Right lobe of liver (tissue), 6 donors: ENCODE measurements at regions not wholly inside any gene's neighbourhood (a gene's known extent, or its start where the extent isn't known, plus 50 kb on each side); places are given as distances from the start of the nearest gene placed in this dataset.

Experiments
- ATAC-seq, 4 donors: fragments of 200-7000 bp; cut with Tn5 transposase; one replicate each; pipeline ENCODE4 v1.9.1; 2020; ENCODE audit warnings: mild to moderate bottlenecking in 4 of 4, moderate library complexity in 4 of 4
- DNase-seq, 3 donors: peaks; one replicate each; pipeline ENCODE4 v3.0.0-alpha.2; 2020
- H3K27ac ChIP-seq, 3 donors: fragments of 200-600 bp; one replicate each; pipeline ENCODE4 v1.8.0; 2022
- H3K27me3 ChIP-seq, 2 donors: fragments of 200-600 bp; one replicate each; pipeline ENCODE4 v1.8.0; 2022
- H3K36me3 ChIP-seq, 4 donors: fragments of 200-600 bp; sonication (generic) in 1 of 4; one replicate each; pipeline versions ENCODE4 v1.5.1 to v1.8.0; 2017 to 2022; ENCODE audit warnings: control low read depth in 1 of 4
- H3K4me1 ChIP-seq, 4 donors: fragments of 200-600 bp; sonication (generic) in 1 of 4; one replicate each; pipeline versions ENCODE4 v1.5.1 to v1.8.0; 2017 to 2022; ENCODE audit warnings: control low read depth in 1 of 4
- H3K4me3 ChIP-seq, 3 donors: fragments of 200-600 bp; one replicate each; pipeline ENCODE4 v1.8.0; 2022
- H3K9me3 ChIP-seq, 4 donors: fragments of 200-600 bp; sonication (generic) in 1 of 4; one replicate each; pipeline versions ENCODE4 v1.5.1 to v1.8.0; 2017 to 2022; ENCODE audit warnings: control low read depth in 1 of 4
- POLR2A ChIP-seq: fragments of 450-650 bp; IDR thresholded peaks from one replicate; pipeline ENCODE4 v1.6.1; 2017; ENCODE audit warnings: antibody characterized with exemption, mild to moderate bottlenecking
- WGBS: methylation state at CpG from one replicate; pipeline ENCODE4 v1.1.6; 2018; ENCODE audit warnings: low coverage, low lambda C conversion rate; ENCODE audit not compliant: insufficient coverage; ENCODE audit errors: missing lambda C conversion rate; 5-methylcytosine and 5-hydroxymethylcytosine counted together
- intact Hi-C, 2 donors: fragments of 100-400 bp; cut with DNase I; formaldehyde crosslinking; loops; one replicate each; pipeline versions ENCODE4 v1.11.2 to v1.14.1; 2022
- TF ChIP-seq, protein P1 (sequence below), 4 donors: fragments of 200-600 bp in 3 of 4; fragments of 450-650 bp in 1 of 4; IDR thresholded peaks; one replicate each; pipeline versions ENCODE4 v1.5.1 to v1.8.0; 2016 to 2022; ENCODE audit warnings: antibody characterized with exemption in 4 of 4, mild to moderate bottlenecking in 2 of 4
- donor health status: DM: no; HTN: yes; CAD: no.
- donor health status: DM: no; HTN: no; CAD: no.
- donor health status: DM: no; HTN: no; CAD: no.
- donor health status: DM: no; HTN: yes; CAD: no.
- donor health status: DM: no; HTN: yes; CAD: no.

GRCh38 chr13:99700468-99700867 lies 199.2 kb downstream of the TM9SF2 start:
- H3K36me3 ChIP-seq: no peaks in the 10 kb centered on the region
- TF ChIP-seq POLR2A: no peak
- TF ChIP-seq, protein P1, sequence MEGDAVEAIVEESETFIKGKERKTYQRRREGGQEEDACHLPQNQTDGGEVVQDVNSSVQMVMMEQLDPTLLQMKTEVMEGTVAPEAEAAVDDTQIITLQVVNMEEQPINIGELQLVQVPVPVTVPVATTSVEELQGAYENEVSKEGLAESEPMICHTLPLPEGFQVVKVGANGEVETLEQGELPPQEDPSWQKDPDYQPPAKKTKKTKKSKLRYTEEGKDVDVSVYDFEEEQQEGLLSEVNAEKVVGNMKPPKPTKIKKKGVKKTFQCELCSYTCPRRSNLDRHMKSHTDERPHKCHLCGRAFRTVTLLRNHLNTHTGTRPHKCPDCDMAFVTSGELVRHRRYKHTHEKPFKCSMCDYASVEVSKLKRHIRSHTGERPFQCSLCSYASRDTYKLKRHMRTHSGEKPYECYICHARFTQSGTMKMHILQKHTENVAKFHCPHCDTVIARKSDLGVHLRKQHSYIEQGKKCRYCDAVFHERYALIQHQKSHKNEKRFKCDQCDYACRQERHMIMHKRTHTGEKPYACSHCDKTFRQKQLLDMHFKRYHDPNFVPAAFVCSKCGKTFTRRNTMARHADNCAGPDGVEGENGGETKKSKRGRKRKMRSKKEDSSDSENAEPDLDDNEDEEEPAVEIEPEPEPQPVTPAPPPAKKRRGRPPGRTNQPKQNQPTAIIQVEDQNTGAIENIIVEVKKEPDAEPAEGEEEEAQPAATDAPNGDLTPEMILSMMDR (IDR thresholded peaks at IDR 0.05): no peak
- no peaks in the 10 kb centered on the region for H3K4me1 ChIP-seq
- no peak overlapping the region for H3K4me3 ChIP-seq
- no peak overlapping the region for H3K27ac ChIP-seq
- ATAC-seq (no peak), DNase-seq (no peak)
- intact Hi-C loops: no loop called here
- WGBS: 86% methylated on average over 6 of the region's 7 CpGs
- no peaks in the 10 kb centered on the region for H3K27me3 ChIP-seq
- H3K9me3 ChIP-seq: no peaks in the 10 kb centered on the region

DNA sequence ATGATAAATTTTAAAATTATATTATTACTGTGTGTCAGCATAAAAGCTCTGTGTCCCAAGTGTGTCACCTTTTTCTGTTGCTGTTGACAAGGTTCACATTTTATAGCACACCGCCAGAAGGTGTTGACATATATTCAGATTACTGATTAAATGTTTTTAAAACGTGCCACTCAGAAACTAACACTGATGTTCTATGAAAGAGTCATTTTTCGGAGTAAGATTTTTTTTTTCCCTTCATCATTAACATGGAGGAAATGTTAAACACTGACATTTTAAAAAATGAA lies 197.5 kb downstream of the TM9SF2 start:
- no peak for TF ChIP-seq POLR2A
- TF ChIP-seq, protein P1 (IDR thresholded peaks at IDR 0.05): no peak
- intact Hi-C loops: no loop called here
- Histone ChIP-seq H3K4me3 (no peak overlapping the region), H3K9me3 (no peaks in the 10 kb centered on the region), H3K27me3 (no peaks in the 10 kb centered on the region), H3K27ac (no peak overlapping the region), H3K4me1 (no peaks in the 10 kb centered on the region), H3K36me3 (no peaks in the 10 kb centered on the region)
- DNase-seq (no peak), ATAC-seq (no peak)
- 79% methylated on average over 3 of the region's 3 CpGs for WGBS

DNA sequence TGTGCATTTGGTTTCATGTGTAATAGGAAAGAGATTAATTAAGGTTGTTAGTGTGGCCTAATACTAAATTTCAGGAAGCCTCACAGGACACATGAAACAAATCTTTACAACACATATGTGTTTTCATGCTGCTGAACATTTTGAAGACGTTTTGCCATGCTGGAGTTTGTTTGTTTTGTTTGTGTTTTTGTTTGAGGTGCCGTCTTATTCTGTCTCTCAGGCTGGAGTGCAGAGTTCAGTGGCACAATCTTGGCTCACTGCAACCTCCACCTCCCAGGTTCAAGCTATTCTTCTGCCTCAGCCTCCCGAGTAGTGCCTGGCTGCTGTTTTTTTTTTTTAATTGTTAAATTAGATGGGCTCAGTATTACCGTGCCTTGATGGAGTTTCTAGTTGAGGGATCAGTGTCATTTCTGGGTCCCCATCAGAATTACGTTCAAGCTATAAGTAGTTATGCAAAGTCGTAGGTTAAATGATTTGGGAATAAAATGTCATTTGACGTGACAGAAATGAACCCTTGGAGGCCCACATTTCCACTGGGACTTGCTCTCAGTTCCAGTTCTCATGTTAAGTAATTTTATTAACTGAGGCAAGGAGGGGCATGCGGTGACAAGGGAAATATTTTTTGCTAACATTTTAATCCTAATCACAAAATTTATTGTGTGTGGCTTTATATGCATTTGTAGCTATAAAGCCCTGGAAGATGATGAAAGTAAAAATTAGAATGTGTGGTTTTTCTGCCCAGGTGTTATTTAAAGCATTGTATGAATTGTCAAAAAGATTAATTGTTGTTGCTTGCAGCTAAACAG lies 196.9 kb downstream of the TM9SF2 start:
- TF ChIP-seq, protein P1 (IDR thresholded peaks at IDR 0.05): no peak
- no peak for TF ChIP-seq POLR2A
- ATAC-seq (no peak), DNase-seq (no peak)
- H3K36me3 ChIP-seq: no peaks in the 10 kb centered on the region
- intact Hi-C loops: no loop called here
- H3K27me3 ChIP-seq: no peaks in the 10 kb centered on the region
- no peak overlapping the region for H3K27ac ChIP-seq
- WGBS: 67% methylated on average over 8 of the region's 8 CpGs
- H3K4me3 ChIP-seq: no peak overlapping the region
- no peaks in the 10 kb centered on the region for H3K9me3 ChIP-seq
- H3K4me1 ChIP-seq: no peaks in the 10 kb centered on the region

GRCh38 chr13:99695857-99696256 lies 194.6 kb downstream of the TM9SF2 start:
- Histone ChIP-seq H3K4me1 (no peaks in the 10 kb centered on the region), H3K4me3 (no peak overlapping the region), H3K27ac (no peak overlapping the region), H3K36me3 (no peaks in the 10 kb centered on the region), H3K9me3 (no peaks in the 10 kb centered on the region), H3K27me3 (no peaks in the 10 kb centered on the region)
- DNase-seq: no peak
- TF ChIP-seq, protein P1 (IDR thresholded peaks at IDR 0.05): no peak
- TF ChIP-seq POLR2A: no peak
- 75% methylated on average over 3 of the region's 3 CpGs for WGBS
- intact Hi-C loops: no loop called here
- ATAC-seq: no peak
